ENCODE measurements at regions not wholly inside any gene's neighbourhood (a gene's known extent, or its start where the extent isn't known, plus 50 kb on each side); places are given as distances from the start of the nearest gene placed in this dataset.

- TF ChIP-seq CTCF (IDR thresholded peaks at IDR 0.05 in 2 of 3, conservative IDR thresholded peaks at IDR 0.05 in 1 of 3; ENCODE audit: control insufficient read depth in 2 of 3, extremely low read depth in 1 of 3, insufficient read depth in 1 of 3, low read depth in 3 of 3, low read length in 3 of 3), result no peak
- TF ChIP-seq NFIC (IDR thresholded peaks at IDR 0.05; ENCODE audit: low read depth, low read length), result no peak
Observed at GRCh38 chr20:58161192-58161591, 67.3 kb downstream of the ANKRD60 start.

Measured in GM12878 (cell line).